Peyer's patch (tissue), 4 donors: ENCODE measurements at regions not wholly inside any gene's neighbourhood (a gene's known extent, or its start where the extent isn't known, plus 50 kb on each side); places are given as distances from the start of the nearest gene placed in this dataset.

ENCODE experiments used
- DNase-seq, 3 donors: peaks; one replicate each; pipeline ENCODE4 v3.0.0-alpha.2; 2017 to 2019
- H3K27ac ChIP-seq, 4 donors: fragments of 200-600 bp; sonication (generic); one replicate each; pipeline ENCODE4 v1.5.1; 2016 to 2019
- H3K27me3 ChIP-seq, 2 donors: fragments of 200-600 bp; sonication (generic); one replicate each; pipeline ENCODE4 v1.5.1; 2019
- H3K36me3 ChIP-seq, 3 donors: fragments of 200-600 bp; sonication (generic); one replicate each; pipeline ENCODE4 v1.5.1; 2016 to 2019
- H3K4me1 ChIP-seq, 4 donors: fragments of 200-600 bp; sonication (generic); one replicate each; pipeline ENCODE4 v1.5.1; 2016 to 2019
- H3K4me3 ChIP-seq, 4 donors: fragments of 200-600 bp; sonication (generic); 1 replicate in 3 of 4; 2 replicates in 1 of 4; pipeline ENCODE4 v1.5.1; 2016 to 2019; ENCODE audit warnings: mild to moderate bottlenecking in 1 of 4
- H3K9me3 ChIP-seq, 4 donors: fragments of 200-600 bp; sonication (generic); one replicate each; pipeline ENCODE4 v1.5.1; 2016 to 2019; ENCODE audit warnings: mild to moderate bottlenecking in 1 of 4
- POLR2A ChIP-seq, 2 donors: fragments of 450-650 bp; IDR thresholded peaks; one replicate each; pipeline ENCODE4 v1.5.1; 2017; ENCODE audit warnings: antibody characterized with exemption in 2 of 2, mild to moderate bottlenecking in 2 of 2, moderate library complexity in 2 of 2
- TF ChIP-seq, protein P1 (sequence below), 6 experiments: fragments of 450-650 bp in 4 of 6; fragments of 200-600 bp in 2 of 6; sonication (generic) in 1 of 6; IDR thresholded peaks; one replicate each; pipeline ENCODE4 v1.5.1; 2017 to 2019; ENCODE audit warnings: antibody characterized with exemption in 6 of 6, mild to moderate bottlenecking in 3 of 6, moderate library complexity in 1 of 6

DNA sequence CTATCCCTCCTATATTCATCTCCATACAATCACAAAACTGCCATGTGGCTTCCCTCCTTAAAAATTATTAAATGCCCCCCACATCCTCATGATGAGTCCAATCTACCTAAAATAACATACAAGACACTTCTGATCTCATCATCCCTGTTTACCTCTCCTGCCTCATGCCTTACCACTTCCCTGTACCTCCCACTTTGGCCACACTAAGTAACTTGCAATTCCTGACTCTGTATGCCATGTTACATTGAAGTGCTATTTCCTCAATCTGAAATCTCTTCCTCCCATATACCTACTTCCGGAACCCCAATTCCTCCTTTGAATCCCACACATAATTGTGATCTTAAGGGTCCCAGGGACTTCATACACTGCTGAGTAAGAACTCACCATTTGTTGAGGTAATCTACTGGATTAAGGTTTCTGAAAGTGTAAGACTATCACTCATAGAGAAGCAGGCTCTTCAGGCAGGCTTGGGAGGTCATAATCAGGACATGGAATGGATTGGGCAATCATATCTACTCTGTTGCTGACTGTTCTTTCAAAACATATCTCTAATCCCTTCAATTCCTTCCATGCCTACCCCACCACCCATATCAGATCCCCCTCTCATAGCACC lies 117.6 kb upstream of the PLEKHG7 start:
- TF ChIP-seq, protein P1, sequence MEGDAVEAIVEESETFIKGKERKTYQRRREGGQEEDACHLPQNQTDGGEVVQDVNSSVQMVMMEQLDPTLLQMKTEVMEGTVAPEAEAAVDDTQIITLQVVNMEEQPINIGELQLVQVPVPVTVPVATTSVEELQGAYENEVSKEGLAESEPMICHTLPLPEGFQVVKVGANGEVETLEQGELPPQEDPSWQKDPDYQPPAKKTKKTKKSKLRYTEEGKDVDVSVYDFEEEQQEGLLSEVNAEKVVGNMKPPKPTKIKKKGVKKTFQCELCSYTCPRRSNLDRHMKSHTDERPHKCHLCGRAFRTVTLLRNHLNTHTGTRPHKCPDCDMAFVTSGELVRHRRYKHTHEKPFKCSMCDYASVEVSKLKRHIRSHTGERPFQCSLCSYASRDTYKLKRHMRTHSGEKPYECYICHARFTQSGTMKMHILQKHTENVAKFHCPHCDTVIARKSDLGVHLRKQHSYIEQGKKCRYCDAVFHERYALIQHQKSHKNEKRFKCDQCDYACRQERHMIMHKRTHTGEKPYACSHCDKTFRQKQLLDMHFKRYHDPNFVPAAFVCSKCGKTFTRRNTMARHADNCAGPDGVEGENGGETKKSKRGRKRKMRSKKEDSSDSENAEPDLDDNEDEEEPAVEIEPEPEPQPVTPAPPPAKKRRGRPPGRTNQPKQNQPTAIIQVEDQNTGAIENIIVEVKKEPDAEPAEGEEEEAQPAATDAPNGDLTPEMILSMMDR (IDR thresholded peaks at IDR 0.05): no peak
- no peak for TF ChIP-seq POLR2A (IDR thresholded peaks at IDR 0.05)

DNA sequence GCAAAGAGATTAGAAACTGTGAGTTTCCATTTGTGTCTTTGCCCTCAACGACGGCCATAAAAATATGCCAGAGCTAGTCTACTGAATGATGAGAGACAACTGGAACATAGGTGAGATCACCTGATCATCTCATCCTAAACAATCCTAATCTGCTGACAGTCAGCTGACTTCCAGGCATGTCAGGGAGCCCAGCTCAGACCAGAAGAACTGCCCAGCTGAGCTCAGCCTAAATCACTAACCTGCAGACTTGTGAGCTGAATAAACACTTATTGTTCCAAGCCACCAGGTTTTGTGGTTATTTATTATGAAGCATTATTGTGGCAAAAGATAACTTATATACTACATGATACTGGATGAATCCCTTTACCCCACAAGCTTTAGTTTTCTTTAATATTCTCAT lies 118.9 kb upstream of the PLEKHG7 start:
- H3K4me3 ChIP-seq: no peak overlapping the region
- H3K27me3 ChIP-seq: no peaks in the 10 kb centered on the region
- H3K36me3 ChIP-seq: no peaks in the 10 kb centered on the region
- no peak for TF ChIP-seq POLR2A (IDR thresholded peaks at IDR 0.05)
- TF ChIP-seq, protein P1 (IDR thresholded peaks at IDR 0.05): no peak
- no peak overlapping the region for H3K27ac ChIP-seq
- no peak for DNase-seq
- no peaks in the 10 kb centered on the region for H3K4me1 ChIP-seq
- H3K9me3 ChIP-seq: no peaks in the 10 kb centered on the region

More for the DNA sequence above, 117.6 kb upstream of the PLEKHG7 start:
- Histone ChIP-seq H3K36me3 (no peaks in the 10 kb centered on the region), H3K27ac (no peak overlapping the region), H3K4me1 (no peaks in the 10 kb centered on the region), H3K9me3 (no peaks in the 10 kb centered on the region), H3K27me3 (no peaks in the 10 kb centered on the region), H3K4me3 (no peak overlapping the region)
- DNase-seq: no peak

DNA sequence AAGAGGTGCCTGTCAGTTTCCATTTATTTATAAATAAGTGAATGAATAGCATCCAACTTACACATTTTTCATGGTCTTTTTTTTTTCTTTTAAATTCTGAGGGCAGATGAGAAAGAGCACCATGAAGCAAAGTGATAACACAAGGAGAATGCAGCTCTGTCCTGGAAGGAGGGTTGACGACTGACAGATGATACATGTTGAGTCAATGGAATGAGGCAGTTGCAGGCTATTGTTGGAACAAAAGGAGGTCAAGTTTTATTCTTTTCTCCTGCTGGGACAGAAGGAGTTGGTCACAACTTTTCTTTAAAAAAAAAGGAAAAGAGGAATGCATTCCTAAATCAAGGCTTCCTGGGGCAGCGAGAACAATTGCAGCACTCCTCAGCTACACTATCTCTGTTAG lies 119.9 kb upstream of the PLEKHG7 start:
- Histone ChIP-seq H3K27me3 (no peaks in the 10 kb centered on the region), H3K4me1 (no peaks in the 10 kb centered on the region), H3K9me3 (no peaks in the 10 kb centered on the region), H3K36me3 (no peaks in the 10 kb centered on the region), H3K27ac (no peak overlapping the region), H3K4me3 (no peak overlapping the region)
- no peak for DNase-seq
- TF ChIP-seq, protein P1 (IDR thresholded peaks at IDR 0.05): no peak
- no peak for TF ChIP-seq POLR2A (IDR thresholded peaks at IDR 0.05)

DNA sequence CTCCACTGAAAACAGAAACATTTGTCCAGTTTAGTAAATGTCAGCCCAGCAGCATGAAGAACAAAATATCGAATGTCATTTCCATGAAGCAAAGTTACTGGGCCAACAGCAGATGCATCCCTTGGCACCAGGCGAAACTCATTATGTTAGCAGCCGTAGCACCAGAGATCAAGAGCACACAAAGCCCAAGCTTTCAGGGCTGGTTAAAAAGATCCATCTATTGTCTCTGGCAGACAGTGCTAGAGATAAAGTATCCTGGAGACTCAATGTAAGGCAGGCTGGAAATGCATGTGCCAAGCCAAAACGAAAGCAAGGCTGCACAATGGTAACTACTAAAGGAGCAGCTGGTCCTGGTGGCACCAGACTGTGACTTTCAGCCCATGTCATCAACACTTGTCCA lies 120.3 kb upstream of the PLEKHG7 start:
- Histone ChIP-seq H3K36me3 (no peaks in the 10 kb centered on the region), H3K9me3 (no peaks in the 10 kb centered on the region), H3K4me1 (no peaks in the 10 kb centered on the region), H3K27ac (no peak overlapping the region), H3K27me3 (no peaks in the 10 kb centered on the region), H3K4me3 (no peak overlapping the region)
- no peak for DNase-seq
- TF ChIP-seq POLR2A (IDR thresholded peaks at IDR 0.05): no peak
- TF ChIP-seq, protein P1 (IDR thresholded peaks at IDR 0.05): no peak

DNA sequence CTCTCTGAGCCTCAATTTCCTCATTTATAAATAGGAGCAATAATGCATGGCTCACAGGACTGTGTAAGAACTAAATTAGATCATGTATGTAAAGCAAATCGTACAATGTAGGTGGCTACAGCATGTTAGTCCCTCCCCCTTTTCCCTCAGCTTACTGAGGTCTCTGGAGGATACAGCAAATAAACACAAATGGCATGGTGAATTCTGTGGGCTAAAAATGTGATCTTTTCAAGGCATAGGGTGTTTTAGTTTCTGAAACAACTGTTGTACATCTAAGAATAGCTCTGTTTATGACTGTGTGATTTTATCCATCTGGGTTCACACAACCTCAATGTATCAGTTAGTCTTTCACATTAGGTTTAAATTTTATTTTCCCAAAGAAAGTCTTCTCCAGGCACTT lies 121.2 kb upstream of the PLEKHG7 start:
- Histone ChIP-seq H3K4me1 (no peaks in the 10 kb centered on the region), H3K27me3 (no peaks in the 10 kb centered on the region), H3K4me3 (no peak overlapping the region), H3K9me3 (no peaks in the 10 kb centered on the region), H3K36me3 (no peaks in the 10 kb centered on the region), H3K27ac (no peak overlapping the region)
- DNase-seq: no peak
- no peak for TF ChIP-seq POLR2A (IDR thresholded peaks at IDR 0.05)
- TF ChIP-seq, protein P1 (IDR thresholded peaks at IDR 0.05): no peak
